ENCODE measurements at regions not wholly inside any gene's neighbourhood (a gene's known extent, or its start where the extent isn't known, plus 50 kb on each side); places are given as distances from the start of the nearest gene placed in this dataset.
A peak's percentile ranks its signal among the peaks of the same experiment; 100 is the strongest.

DNA sequence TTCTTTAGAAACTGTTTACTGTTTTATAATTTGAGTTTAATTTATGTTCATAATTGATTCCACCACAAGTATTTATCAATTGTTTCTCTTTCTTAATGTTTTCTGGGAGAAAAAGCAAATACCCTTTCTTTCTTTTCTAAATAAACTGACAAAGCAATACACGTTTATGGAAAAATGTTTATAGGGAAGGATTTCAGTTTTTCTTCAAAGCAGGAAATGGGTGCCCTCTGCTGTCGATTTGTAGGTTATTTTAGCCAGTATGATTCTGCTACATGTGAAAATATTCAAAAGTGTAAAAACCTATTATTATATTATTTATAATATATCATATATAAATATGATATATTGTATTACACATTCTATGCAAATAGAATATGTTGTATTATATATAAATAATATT is 921.0 kb upstream of the ROBO1 start:
- no peak overlapping the region for H3K27ac ChIP-seq (ENCODE audit: extremely low read depth, low read depth, low read length)
- in situ Hi-C loops (cut with MboI) = no loop called here
- FAIRE-seq (no peak), DNase-seq (ENCODE audit: extremely low read depth in 1 of 4, low spot score in 3 of 4) (peak in 1 of 4 experiments; percentile 1), ATAC-seq (no peak)
- intact Hi-C loops (cut with micrococcal nuclease) = no loop called here
- POLR2A ChIA-PET = no interaction called here
- H3K4me1 ChIP-seq (replicated peaks in 1 of 2; ENCODE audit: control insufficient read depth in 2 of 2, insufficient read depth in 2 of 2, low read length in 2 of 2) = no peaks in the 10 kb centered on the region
- no peaks in the 10 kb centered on the region for H3K36me3 ChIP-seq (ENCODE audit: control insufficient read depth, insufficient read depth, low read length)
- H3K9me1 ChIP-seq (ENCODE audit: control insufficient read depth, insufficient read depth, low read length) = no peaks in the 10 kb centered on the region
- H3K4me2 ChIP-seq (ENCODE audit: insufficient read depth, low read length) = no peak overlapping the region
- no peak overlapping the region for H3K9ac ChIP-seq (ENCODE audit: insufficient read depth in 1 of 2, low read depth in 2 of 2, low read length in 2 of 2)
- BruUV-seq (replicated peaks) = no TSS peak
- H2AFZ ChIP-seq (ENCODE audit: low read depth, low read length) = no peak overlapping the region
- no peaks in the 10 kb centered on the region for H4K20me1 ChIP-seq (replicated peaks; ENCODE audit: control insufficient read depth, insufficient read depth, low read length)
- no peak overlapping the region for H3K4me3 ChIP-seq
- 4% methylated on average over 2 of the region's 2 CpGs for WGBS (ENCODE audit: insufficient coverage, low coverage, missing lambda C conversion rate)
- CTCF ChIA-PET (ENCODE audit: low intra/inter-chr PET ratio) = no interaction called here
- TF ChIP-seq, protein P1, sequence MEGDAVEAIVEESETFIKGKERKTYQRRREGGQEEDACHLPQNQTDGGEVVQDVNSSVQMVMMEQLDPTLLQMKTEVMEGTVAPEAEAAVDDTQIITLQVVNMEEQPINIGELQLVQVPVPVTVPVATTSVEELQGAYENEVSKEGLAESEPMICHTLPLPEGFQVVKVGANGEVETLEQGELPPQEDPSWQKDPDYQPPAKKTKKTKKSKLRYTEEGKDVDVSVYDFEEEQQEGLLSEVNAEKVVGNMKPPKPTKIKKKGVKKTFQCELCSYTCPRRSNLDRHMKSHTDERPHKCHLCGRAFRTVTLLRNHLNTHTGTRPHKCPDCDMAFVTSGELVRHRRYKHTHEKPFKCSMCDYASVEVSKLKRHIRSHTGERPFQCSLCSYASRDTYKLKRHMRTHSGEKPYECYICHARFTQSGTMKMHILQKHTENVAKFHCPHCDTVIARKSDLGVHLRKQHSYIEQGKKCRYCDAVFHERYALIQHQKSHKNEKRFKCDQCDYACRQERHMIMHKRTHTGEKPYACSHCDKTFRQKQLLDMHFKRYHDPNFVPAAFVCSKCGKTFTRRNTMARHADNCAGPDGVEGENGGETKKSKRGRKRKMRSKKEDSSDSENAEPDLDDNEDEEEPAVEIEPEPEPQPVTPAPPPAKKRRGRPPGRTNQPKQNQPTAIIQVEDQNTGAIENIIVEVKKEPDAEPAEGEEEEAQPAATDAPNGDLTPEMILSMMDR (IDR thresholded peaks at IDR 0.05 in 2 of 3, conservative IDR thresholded peaks at IDR 0.05 in 1 of 3; ENCODE audit: insufficient read depth in 2 of 3, low read depth in 1 of 3, low read length in 3 of 3) = peak in 1 of 3 experiments; percentile 5; a peak in 1 of 6 replicates
- TF ChIP-seq HEY1 (CRISPR knock-in tag; IDR thresholded peaks at IDR 0.05; ENCODE audit: borderline replicate concordance) = no peak
- no peaks in the 10 kb centered on the region for H3K79me2 ChIP-seq (ENCODE audit: control insufficient read depth, insufficient read depth, low read length)
- no peaks in the 10 kb centered on the region for H3K27me3 ChIP-seq (ENCODE audit: control insufficient read depth in 2 of 2, insufficient read depth in 2 of 2, low read length in 2 of 2)
- no peaks in the 10 kb centered on the region for H3K9me3 ChIP-seq (replicated peaks; ENCODE audit: control insufficient read depth, insufficient read depth, low read depth, low read length)

DNA sequence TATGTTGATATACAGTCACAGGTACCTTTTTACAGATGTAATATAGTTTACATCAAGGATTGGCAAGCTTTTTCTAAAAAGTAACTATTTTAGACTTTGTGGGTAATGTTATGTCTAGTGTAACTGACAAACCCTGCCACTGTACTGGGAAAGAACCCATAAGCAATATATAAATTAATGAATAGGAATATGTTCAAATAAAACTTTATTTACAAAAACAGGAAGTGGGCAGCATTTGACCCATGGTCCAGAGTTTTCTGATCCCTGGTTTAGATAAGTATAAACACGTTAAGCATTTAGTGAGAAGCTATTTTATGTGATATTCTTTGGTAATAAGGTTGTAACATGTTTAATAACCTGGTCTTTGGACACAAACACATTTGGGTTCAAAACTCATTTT is 915.2 kb upstream of the ROBO1 start:
- H3K36me3 ChIP-seq (ENCODE audit: control insufficient read depth, insufficient read depth, low read length) = no peaks in the 10 kb centered on the region
- no peak overlapping the region for H3K27ac ChIP-seq (ENCODE audit: extremely low read depth, low read depth, low read length)
- ChIA-PET CTCF (ENCODE audit: low intra/inter-chr PET ratio) (no interaction called here), POLR2A (no interaction called here)
- FAIRE-seq (no peak), ATAC-seq (no peak), DNase-seq (ENCODE audit: extremely low read depth in 1 of 4, low spot score in 3 of 4) (no peak)
- H4K20me1 ChIP-seq (replicated peaks; ENCODE audit: control insufficient read depth, insufficient read depth, low read length) = no peaks in the 10 kb centered on the region
- H3K9me3 ChIP-seq (replicated peaks; ENCODE audit: control insufficient read depth, insufficient read depth, low read depth, low read length) = no peaks in the 10 kb centered on the region
- H3K27me3 ChIP-seq (ENCODE audit: control insufficient read depth in 2 of 2, insufficient read depth in 2 of 2, low read length in 2 of 2) = no peaks in the 10 kb centered on the region
- no peaks in the 10 kb centered on the region for H3K9me1 ChIP-seq (ENCODE audit: control insufficient read depth, insufficient read depth, low read length)
- H3K4me3 ChIP-seq = no peak overlapping the region
- no peak overlapping the region for H2AFZ ChIP-seq (ENCODE audit: low read depth, low read length)
- H3K9ac ChIP-seq (ENCODE audit: insufficient read depth in 1 of 2, low read depth in 2 of 2, low read length in 2 of 2) = no peak overlapping the region
- 8% methylated on average over 1 of the region's 1 CpG for WGBS (ENCODE audit: insufficient coverage, low coverage, missing lambda C conversion rate)
- in situ Hi-C loops (cut with MboI) (no loop called here), intact Hi-C loops (cut with micrococcal nuclease) (no loop called here)
- H3K79me2 ChIP-seq (ENCODE audit: control insufficient read depth, insufficient read depth, low read length) = no peaks in the 10 kb centered on the region
- no TSS peak for BruUV-seq (replicated peaks)
- H3K4me2 ChIP-seq (ENCODE audit: insufficient read depth, low read length) = no peak overlapping the region
- no peaks in the 10 kb centered on the region for H3K4me1 ChIP-seq (replicated peaks in 1 of 2; ENCODE audit: control insufficient read depth in 2 of 2, insufficient read depth in 2 of 2, low read length in 2 of 2)
- TF ChIP-seq, protein P2, sequence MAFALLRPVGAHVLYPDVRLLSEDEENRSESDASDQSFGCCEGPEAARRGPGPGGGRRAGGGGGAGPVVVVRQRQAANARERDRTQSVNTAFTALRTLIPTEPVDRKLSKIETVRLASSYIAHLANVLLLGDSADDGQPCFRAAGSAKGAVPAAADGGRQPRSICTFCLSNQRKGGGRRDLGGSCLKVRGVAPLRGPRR (CRISPR knock-in tag; IDR thresholded peaks at IDR 0.05) = no peak
- TF ChIP-seq RNF2 (IDR thresholded peaks at IDR 0.05) = no peak
- TF ChIP-seq FOXK2 (conservative IDR thresholded peaks at IDR 0.05 in 1 of 2, IDR thresholded peaks at IDR 0.05 in 1 of 2; ENCODE audit: low read depth in 2 of 2) = no peak

All from K562 (cell line).